Cardiac fibroblast (primary cell): ENCODE measurements at regions not wholly inside any gene's neighbourhood (a gene's known extent, or its start where the extent isn't known, plus 50 kb on each side); places are given as distances from the start of the nearest gene placed in this dataset.

Experiments used
- DNase-seq, 2 donors: peaks; one replicate each; pipeline versions ENCODE4 v3.0.0 to v3.0.0-alpha.2; 2010; ENCODE audit warnings: low read depth in 2 of 2
- H3K4me3 ChIP-seq, 2 donors: replicated peaks in 1 of 2; 1 replicate in 1 of 2; 2 replicates in 1 of 2; pipeline ENCODE4 v1.5.1; 2011; ENCODE audit warnings: low read depth in 2 of 2, low read length in 2 of 2, mild to moderate bottlenecking in 2 of 2, moderate library complexity in 1 of 2
- CTCF ChIP-seq: IDR thresholded peaks from one replicate; pipeline ENCODE4 v1.5.1; 2011; ENCODE audit warnings: low read depth, mild to moderate bottlenecking, low read length, inconsistent platforms

DNA sequence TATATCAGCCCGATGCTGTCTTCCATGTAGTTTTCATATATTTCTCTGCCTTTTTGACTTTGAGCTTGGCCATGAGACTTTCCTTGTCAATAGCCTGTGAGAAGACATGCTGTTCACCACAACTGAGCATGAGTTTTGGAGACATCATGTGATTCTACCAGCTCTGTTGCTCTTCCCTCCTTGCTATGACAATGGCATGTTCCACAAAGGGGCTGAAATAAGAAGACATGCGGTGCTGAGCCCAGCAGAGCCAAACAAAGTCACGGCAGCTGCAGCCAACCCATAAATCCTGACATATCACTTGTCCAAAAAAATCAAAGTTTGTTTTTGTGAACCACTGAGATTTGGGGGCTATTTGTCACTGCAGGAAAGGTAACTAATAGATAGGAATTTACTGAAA, 343.4 kb upstream of the KITLG start:
- H3K4me3 ChIP-seq = no peak overlapping the region
- DNase-seq = no peak
- TF ChIP-seq CTCF = no peak

DNA sequence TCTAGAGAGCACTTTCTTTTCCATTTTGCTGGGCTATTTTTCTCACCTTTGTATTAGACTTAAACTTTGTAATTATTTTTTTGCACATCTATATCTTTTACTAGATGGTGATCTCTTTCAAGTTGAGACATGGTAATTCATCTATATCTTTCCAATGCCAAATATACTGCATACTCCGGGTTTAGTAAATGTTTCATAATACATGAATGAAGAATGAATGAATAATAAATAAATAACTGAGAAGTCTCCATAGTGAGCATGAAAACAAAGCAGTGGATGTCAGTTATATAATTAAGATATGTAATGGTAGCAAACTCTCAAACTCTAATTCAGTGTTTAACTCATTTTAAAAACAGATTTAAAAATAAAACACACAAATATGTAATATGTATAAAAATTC, 342.5 kb upstream of the KITLG start:
- no peak for TF ChIP-seq CTCF
- peak; percentile 26 to 58 for DNase-seq
- H3K4me3 ChIP-seq = no peak overlapping the region

- DNase-seq = no peak
- H3K4me3 ChIP-seq = no peak overlapping the region
- no peak for TF ChIP-seq CTCF
Observed at GRCh38 chr12:88921890-88922532, 341.7 kb upstream of the KITLG start.

DNA sequence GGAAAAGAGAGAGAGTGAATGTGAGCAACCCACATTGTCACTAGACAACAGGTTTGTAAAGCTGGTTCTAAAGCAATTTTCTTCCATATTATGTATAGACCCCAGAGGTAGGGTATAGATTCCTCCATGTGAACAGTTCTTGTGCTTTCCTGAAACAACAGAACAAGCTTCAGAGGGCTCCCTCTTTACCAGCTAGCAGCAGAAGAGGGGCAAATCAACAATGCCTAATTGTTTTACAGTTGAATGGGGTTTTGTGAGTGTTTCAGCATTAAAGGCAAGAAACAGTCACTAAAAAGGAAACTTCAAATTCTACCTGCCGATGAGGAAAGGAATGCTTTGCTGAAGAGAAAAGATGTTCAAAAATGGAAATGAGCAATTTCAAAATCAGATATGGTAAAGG, 341.2 kb upstream of the KITLG start:
- no peak for DNase-seq
- H3K4me3 ChIP-seq = no peak overlapping the region
- no peak for TF ChIP-seq CTCF

GRCh38 chr12:88918161-88918560, 337.9 kb upstream of the KITLG start:
- H3K4me3 ChIP-seq = no peak overlapping the region
- no peak for TF ChIP-seq CTCF
- DNase-seq = no peak

GRCh38 chr12:88914967-88915366, 334.7 kb upstream of the KITLG start:
- DNase-seq = no peak
- TF ChIP-seq CTCF = no peak
- no peak overlapping the region for H3K4me3 ChIP-seq

DNA sequence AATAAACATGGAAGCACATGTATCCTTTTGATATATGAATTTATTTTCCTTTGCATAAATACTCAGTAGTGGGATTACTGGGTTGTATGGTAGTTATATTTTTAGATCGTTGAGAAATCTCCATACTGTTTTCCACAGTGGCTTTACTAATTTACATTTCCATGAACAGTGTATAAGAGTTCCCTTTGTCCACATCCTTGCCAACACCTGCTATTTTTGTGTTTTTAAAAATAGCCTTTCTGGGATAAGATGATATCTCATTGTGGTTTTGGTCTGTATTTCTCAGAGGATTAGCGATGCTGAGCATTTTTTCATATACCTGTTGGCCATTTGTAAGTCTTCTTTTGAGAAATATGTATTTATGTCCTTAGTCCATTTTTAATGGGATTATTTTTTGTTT, 329.2 kb upstream of the KITLG start:
- no peak overlapping the region for H3K4me3 ChIP-seq
- DNase-seq = no peak
- no peak for TF ChIP-seq CTCF
